ENCODE measurements at regions not wholly inside any gene's neighbourhood (a gene's known extent, or its start where the extent isn't known, plus 50 kb on each side); places are given as distances from the start of the nearest gene placed in this dataset.

GRCh38 chr10:6336016-6336415 is 133.3 kb downstream of the PFKFB3 start:
- ChIA-PET CTCF (no interaction called here), POLR2A (no interaction called here)
- Histone ChIP-seq H3K9me3 (ENCODE audit: control insufficient read depth, insufficient read depth, low read depth, low read length) (no peaks in the 10 kb centered on the region), H3K27ac (ENCODE audit: extremely low read depth, low read depth, low read length) (no peak overlapping the region), H3K4me3 (ENCODE audit: low read depth, low read length) (no peak overlapping the region), H3K4me1 (ENCODE audit: control insufficient read depth, insufficient read depth, low read length) (no peaks in the 10 kb centered on the region), H3K36me3 (ENCODE audit: control insufficient read depth in 2 of 2, insufficient read depth in 1 of 2, low read length in 2 of 2) (no peaks in the 10 kb centered on the region)
- TF ChIP-seq ELK4 (IDR thresholded peaks at IDR 0.05; ENCODE audit: borderline replicate concordance, low read depth, low read length): no peak
- no peak for TF ChIP-seq ZNF677 (tag by site-specific recombination; IDR thresholded peaks at IDR 0.05)
- no peak for TF ChIP-seq ZNF223 (tag by site-specific recombination; IDR thresholded peaks at IDR 0.05)
- no peak for TF ChIP-seq ZNF747 (tag by site-specific recombination; IDR thresholded peaks at IDR 0.05)
- no peak for TF ChIP-seq ZNF398 (tag by site-specific recombination; IDR thresholded peaks at IDR 0.05)
- TF ChIP-seq ZNF23 (tag by site-specific recombination; IDR thresholded peaks at IDR 0.05; ENCODE audit: borderline replicate concordance): no peak
- no peak for TF ChIP-seq ZNF701 (tag by site-specific recombination; IDR thresholded peaks at IDR 0.05)
- TF ChIP-seq ZNF2 (tag by site-specific recombination; IDR thresholded peaks at IDR 0.05): no peak
- no peak for TF ChIP-seq ZNF266 (tag by site-specific recombination; IDR thresholded peaks at IDR 0.05; ENCODE audit: low read depth)
- TF ChIP-seq INSM2 (tag by site-specific recombination; IDR thresholded peaks at IDR 0.05): no peak
- TF ChIP-seq ZNF501 (tag by site-specific recombination; IDR thresholded peaks at IDR 0.05): no peak
- no peak for TF ChIP-seq ZNF664 (tag by site-specific recombination; IDR thresholded peaks at IDR 0.05)
- TF ChIP-seq ZNF140 (tag by site-specific recombination; IDR thresholded peaks at IDR 0.05): no peak
- TF ChIP-seq ZNF19 (tag by site-specific recombination; IDR thresholded peaks at IDR 0.05; ENCODE audit: low read depth): no peak
- TF ChIP-seq HOXD13 (CRISPR knock-in tag; IDR thresholded peaks at IDR 0.05; ENCODE audit: borderline replicate concordance): no peak
- TF ChIP-seq PATZ1 (tag by site-specific recombination; IDR thresholded peaks at IDR 0.05): no peak

GRCh38 chr10:6337382-6337781 is 134.7 kb downstream of the PFKFB3 start:
- TF ChIP-seq ZNF501 (tag by site-specific recombination; IDR thresholded peaks at IDR 0.05): no peak
- Histone ChIP-seq H3K9me3 (ENCODE audit: control insufficient read depth, insufficient read depth, low read depth, low read length) (no peaks in the 10 kb centered on the region), H3K4me3 (ENCODE audit: low read depth, low read length) (no peak overlapping the region), H3K4me1 (ENCODE audit: control insufficient read depth, insufficient read depth, low read length) (no peaks in the 10 kb centered on the region), H3K27ac (ENCODE audit: extremely low read depth, low read depth, low read length) (no peak overlapping the region), H3K36me3 (ENCODE audit: control insufficient read depth in 2 of 2, insufficient read depth in 1 of 2, low read length in 2 of 2) (no peaks in the 10 kb centered on the region)
- ChIA-PET POLR2A (no interaction called here), CTCF (no interaction called here)

- Histone ChIP-seq H3K9me3 (ENCODE audit: control insufficient read depth, insufficient read depth, low read depth, low read length) (no peaks in the 10 kb centered on the region), H3K27ac (ENCODE audit: extremely low read depth, low read depth, low read length) (no peak overlapping the region), H3K4me3 (ENCODE audit: low read depth, low read length) (no peak overlapping the region), H3K4me1 (ENCODE audit: control insufficient read depth, insufficient read depth, low read length) (no peaks in the 10 kb centered on the region), H3K36me3 (ENCODE audit: control insufficient read depth in 2 of 2, insufficient read depth in 1 of 2, low read length in 2 of 2) (no peaks in the 10 kb centered on the region)
- TF ChIP-seq ZNF202 (tag by site-specific recombination; IDR thresholded peaks at IDR 0.05; ENCODE audit: borderline replicate concordance): no peak
- TF ChIP-seq ZNF544 (tag by site-specific recombination; IDR thresholded peaks at IDR 0.05): no peak
- no peak for TF ChIP-seq ZNF658 (tag by site-specific recombination; IDR thresholded peaks at IDR 0.05)
- TF ChIP-seq ZNF266 (tag by site-specific recombination; IDR thresholded peaks at IDR 0.05; ENCODE audit: low read depth): no peak
- TF ChIP-seq ZNF157 (tag by site-specific recombination; IDR thresholded peaks at IDR 0.05): no peak
- TF ChIP-seq ZSCAN30 (tag by site-specific recombination; IDR thresholded peaks at IDR 0.05): no peak
- no peak for TF ChIP-seq ZBTB7A (tag by site-specific recombination; IDR thresholded peaks at IDR 0.05; ENCODE audit: low read depth)
- no peak for TF ChIP-seq KLF10 (tag by site-specific recombination; IDR thresholded peaks at IDR 0.05)
- TF ChIP-seq PBX3 (CRISPR knock-in tag; IDR thresholded peaks at IDR 0.05): no peak
- TF ChIP-seq KLF8 (tag by site-specific recombination; IDR thresholded peaks at IDR 0.05): no peak
- no peak for TF ChIP-seq ZNF394 (tag by site-specific recombination; IDR thresholded peaks at IDR 0.05; ENCODE audit: borderline replicate concordance)
- ChIA-PET CTCF (no interaction called here), POLR2A (no interaction called here)
Observed at GRCh38 chr10:6338361-6338760, 135.6 kb downstream of the PFKFB3 start.

Data from HEK293 (cell line).